Psoas muscle (tissue), 7 donors: ENCODE measurements at regions not wholly inside any gene's neighbourhood (a gene's known extent, or its start where the extent isn't known, plus 50 kb on each side); places are given as distances from the start of the nearest gene placed in this dataset.

ENCODE experiments used
- ATAC-seq, 4 donors: fragments of 200-7000 bp; cut with Tn5 transposase; one replicate each; pipeline ENCODE4 v1.9.1; 2020; ENCODE audit warnings: moderate library complexity in 3 of 4, mild to moderate bottlenecking in 2 of 4
- DNase-seq, 2 donors: peaks; one replicate each; pipeline ENCODE4 v3.0.0-alpha.2; 2020
- H3K27ac ChIP-seq: fragments of 200-600 bp; one replicate; pipeline ENCODE4 v1.8.0; 2022
- H3K27me3 ChIP-seq, 3 donors: fragments of 200-600 bp in 1 of 3; one replicate each; pipeline versions ENCODE4 v1.6.1 to v1.8.0; 2013 to 2022; ENCODE audit warnings: low read length in 2 of 3, mild to moderate bottlenecking in 2 of 3, moderate library complexity in 1 of 3; ENCODE audit not compliant: insufficient read depth in 3 of 3
- H3K36me3 ChIP-seq, 2 donors: fragments of 200-600 bp in 1 of 2; one replicate each; pipeline versions ENCODE4 v1.6.1 to v1.8.0; 2013 to 2022; ENCODE audit warnings: low read depth in 1 of 2, mild to moderate bottlenecking in 1 of 2, moderate library complexity in 1 of 2; ENCODE audit not compliant: insufficient read depth in 1 of 2
- H3K4me1 ChIP-seq: fragments of 200-600 bp; one replicate; pipeline ENCODE4 v1.8.0; 2022
- H3K4me3 ChIP-seq: fragments of 200-600 bp; one replicate; pipeline ENCODE4 v1.8.0; 2022; ENCODE audit warnings: mild to moderate bottlenecking
- H3K9me3 ChIP-seq: fragments of 200-600 bp; one replicate; pipeline ENCODE4 v1.8.0; 2022
- CTCF ChIP-seq: fragments of 200-600 bp; IDR thresholded peaks from one replicate; pipeline ENCODE4 v1.8.0; 2022; ENCODE audit warnings: antibody characterized with exemption
- WGBS, 3 donors: extraction: QIAGEN DNeasy Blood & Tissue Kit; methylation state at CpG; one replicate each; pipeline versions ENCODE4 v1.1.6 to v1.1.7; 2013; 5-methylcytosine and 5-hydroxymethylcytosine counted together
- intact Hi-C, 2 donors: fragments of 100-400 bp; cut with DNase I; formaldehyde crosslinking; loops; one replicate each; pipeline versions ENCODE4 v1.11.0 to v1.14.2; 2022
- donor health status: healthy with polysubstance abuse.
- donor health status: DM: no; HTN: no; CAD: no; lungs with moderate emphysema.
- donor health status: Bipolar disorder and iron deficiency.
- donor health status: healthy.
- donor health status: DM: yes; HTN: yes; CAD: no.
- donor health status: DM: no; HTN: no; CAD: no.
- donor health status: DM: yes; HTN: yes; CAD: no.

DNA sequence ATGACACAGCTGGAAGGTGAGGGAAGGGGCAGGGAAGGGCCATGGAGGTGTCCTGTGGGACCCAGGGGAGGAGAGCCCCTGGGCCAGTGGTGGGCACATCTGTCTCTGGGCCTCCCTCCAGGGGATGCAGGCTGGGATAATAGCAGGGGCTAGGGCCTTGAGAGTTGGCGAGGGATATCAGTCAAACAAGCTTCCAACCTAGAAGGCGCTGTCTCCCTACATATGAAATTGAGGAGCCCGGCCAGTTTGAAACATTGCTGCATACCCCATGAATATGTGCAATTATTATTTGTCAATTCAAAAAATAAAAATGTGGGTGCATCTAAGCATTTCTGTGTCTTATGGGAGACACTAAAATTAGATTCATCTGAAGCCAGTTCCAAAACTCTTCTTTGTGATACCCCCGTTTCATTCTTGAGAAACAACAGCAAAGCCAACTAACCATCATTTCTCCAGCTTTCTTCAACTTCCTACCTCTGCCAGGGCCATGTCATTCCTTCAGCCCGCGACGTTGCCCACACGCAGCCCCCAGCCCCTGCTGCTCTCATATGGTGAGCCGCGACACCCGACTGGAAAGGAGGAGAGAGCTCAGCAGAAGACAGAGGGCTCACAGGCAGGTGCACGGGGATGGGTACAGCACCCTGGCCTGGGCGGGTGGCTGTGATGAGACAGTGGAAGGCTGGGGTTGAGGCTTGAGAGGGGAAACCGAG, 418.7 kb downstream of the GLRX3 start:
- Histone ChIP-seq H3K36me3 (no peaks in the 10 kb centered on the region), H3K4me1 (no peaks in the 10 kb centered on the region), H3K4me3 (no peak overlapping the region), H3K27me3 (peaks cover 0 to 4% (median 0%) of the 10 kb centered on the region in 3 donors), H3K9me3 (no peaks in the 10 kb centered on the region), H3K27ac (no peak overlapping the region)
- no peak for TF ChIP-seq CTCF
- WGBS, 3 donors, result 81 to 84% (median 81%) methylated on average over 14 of the region's 14 CpGs
- no peak for DNase-seq
- no peak for ATAC-seq
- intact Hi-C loops, result no loop called here

- intact Hi-C loops, result no loop called here
- 67 to 82% (median 81%) methylated on average over 7 of the region's 7 CpGs for WGBS, 3 donors
- Histone ChIP-seq H3K27me3 (peaks cover 0 to 4% (median 0%) of the 10 kb centered on the region in 3 donors), H3K4me1 (no peaks in the 10 kb centered on the region), H3K27ac (no peak overlapping the region), H3K36me3 (no peaks in the 10 kb centered on the region), H3K4me3 (no peak overlapping the region), H3K9me3 (no peaks in the 10 kb centered on the region)
- TF ChIP-seq CTCF, result no peak
- no peak for ATAC-seq
- no peak for DNase-seq
Observed at GRCh38 chr10:130555411-130555750, 419.2 kb downstream of the GLRX3 start.

- H3K27me3 ChIP-seq, result peaks cover 0 to 3% (median 0%) of the 10 kb centered on the region in 3 donors
- H3K27ac ChIP-seq, result no peak overlapping the region
- no peak for DNase-seq
- H3K4me1 ChIP-seq, result no peaks in the 10 kb centered on the region
- no peak for TF ChIP-seq CTCF
- H3K4me3 ChIP-seq, result no peak overlapping the region
- no peak for ATAC-seq
- 51 to 57% (median 54%) methylated on average over 8 of the region's 8 CpGs for WGBS, 3 donors
- intact Hi-C loops, result no loop called here
- H3K9me3 ChIP-seq, result no peaks in the 10 kb centered on the region
- no peaks in the 10 kb centered on the region for H3K36me3 ChIP-seq
Observed at GRCh38 chr10:130557181-130557845, 421.1 kb downstream of the GLRX3 start.

GRCh38 chr10:130558746-130559546, 422.8 kb downstream of the GLRX3 start:
- H3K27ac ChIP-seq, result no peak overlapping the region
- intact Hi-C loops, result no loop called here
- H3K4me1 ChIP-seq, result no peaks in the 10 kb centered on the region
- no peak for TF ChIP-seq CTCF
- 46 to 49% (median 46%) methylated on average over 11 of the region's 11 CpGs for WGBS, 3 donors
- no peak for DNase-seq
- H3K4me3 ChIP-seq, result no peak overlapping the region
- peaks cover 0 to 3% (median under 1%) of the 10 kb centered on the region in 3 donors for H3K27me3 ChIP-seq
- H3K36me3 ChIP-seq, result no peaks in the 10 kb centered on the region
- ATAC-seq, result no peak
- H3K9me3 ChIP-seq, result no peaks in the 10 kb centered on the region
